Esophagus muscularis mucosa (tissue), 3 donors: ENCODE measurements at regions not wholly inside any gene's neighbourhood (a gene's known extent, or its start where the extent isn't known, plus 50 kb on each side); places are given as distances from the start of the nearest gene placed in this dataset.

ENCODE experiments used
- CTCF ChIP-seq, 3 experiments: fragments of 200-600 bp in 2 of 3; fragments of 450-650 bp in 1 of 3; sonication (generic) in 2 of 3; IDR thresholded peaks; one replicate each; pipeline ENCODE4 v1.5.1; 2017 to 2019; ENCODE audit warnings: antibody characterized with exemption in 3 of 3, mild to moderate bottlenecking in 2 of 3, moderate library complexity in 1 of 3
- POLR2A ChIP-seq: fragments of 450-650 bp; IDR thresholded peaks from one replicate; pipeline ENCODE4 v1.6.1; 2017; ENCODE audit warnings: antibody characterized with exemption, moderate library complexity, mild to moderate bottlenecking, low read depth

- TF ChIP-seq CTCF (IDR thresholded peaks at IDR 0.05) (no peak), POLR2A (no peak)
Measured at GRCh38 chr11:79794057-79794456, 353.2 kb upstream of the TENM4 start.
